OCI-LY7 (cell line): ENCODE measurements at regions not wholly inside any gene's neighbourhood (a gene's known extent, or its start where the extent isn't known, plus 50 kb on each side); places are given as distances from the start of the nearest gene placed in this dataset.

Experiments used
- BruUV-seq: library from RNA; stranded (reverse); fragments of 400-500 nt; replicated peaks from 2 replicates; lab custom pipeline; 2021; lab: Mats Ljungman, UMichigan
- CTCF ChIA-PET: fragments of 300-600 bp; sonication (Branson Sonifier 250); formaldehyde crosslinking; loops from one replicate; lab custom pipeline; 2022; ENCODE audit warnings: antibody characterized with exemption; ENCODE audit not compliant: unreplicated experiment; lab: Charles Lee
- POLR2A ChIA-PET: fragments of 300-600 bp; sonication (Branson Sonifier 250); formaldehyde crosslinking; loops from one replicate; lab custom pipeline; 2022; ENCODE audit warnings: antibody characterized with exemption; lab: Charles Lee
- DNase-seq: peaks from one replicate; pipeline ENCODE4 v3.0.0-alpha.2; 2015; ENCODE audit warnings: low spot score
- H2AFZ ChIP-seq: fragments of 200-600 bp; sonication (generic), shearing (Covaris generic); 2 replicates; pipeline ENCODE4 v1.6.1; 2014; ENCODE audit warnings: mild to moderate bottlenecking, antibody characterized with exemption, low read length, moderate library complexity
- H3K27ac ChIP-seq: fragments of 200-600 bp; sonication (generic); 2 replicates; pipeline ENCODE4 v1.5.1; 2014; ENCODE audit warnings: mixed run types, low read depth, mild to moderate bottlenecking, moderate library complexity, low read length, inconsistent platforms; ENCODE audit not compliant: poor library complexity, severe bottlenecking
- H3K36me3 ChIP-seq: fragments of 200-600 bp; sonication (generic); 2 replicates; pipeline ENCODE4 v1.6.1; 2014; ENCODE audit warnings: mild to moderate bottlenecking, antibody characterized with exemption, low read length, moderate library complexity, mixed read lengths; ENCODE audit not compliant: insufficient read depth
- H3K4me1 ChIP-seq: fragments of 200-600 bp; sonication (generic); 2 replicates; pipeline ENCODE4 v1.5.1; 2014; ENCODE audit warnings: mild to moderate bottlenecking, low read length; ENCODE audit not compliant: insufficient read depth, poor library complexity, severe bottlenecking
- H3K4me2 ChIP-seq: fragments of 200-600 bp; sonication (generic); 2 replicates; pipeline ENCODE4 v1.6.1; 2014; ENCODE audit warnings: mild to moderate bottlenecking, low read length
- H3K4me3 ChIP-seq: fragments of 200-600 bp; sonication (generic); 2 replicates; pipeline ENCODE4 v1.5.1; 2014; ENCODE audit warnings: mild to moderate bottlenecking, low read depth, low read length; ENCODE audit not compliant: poor library complexity, severe bottlenecking
- H3K79me2 ChIP-seq: fragments of 200-600 bp; sonication (generic); 2 replicates; pipeline ENCODE4 v1.6.1; 2016; ENCODE audit warnings: low read depth, mild to moderate bottlenecking, low read length, moderate library complexity, mixed read lengths; ENCODE audit not compliant: insufficient read depth
- H3K9me2 ChIP-seq: fragments of 200-600 bp; sonication (generic); 2 replicates; pipeline ENCODE4 v1.6.1; 2016; ENCODE audit warnings: mild to moderate bottlenecking, low read length, mixed read lengths; ENCODE audit not compliant: insufficient read depth
- H3K9me3 ChIP-seq: fragments of 200-600 bp; sonication (generic); 2 replicates; pipeline ENCODE4 v1.6.1; 2014; ENCODE audit warnings: mild to moderate bottlenecking, mixed run types, low read length, mixed read lengths
- H4K20me1 ChIP-seq: fragments of 200-600 bp; sonication (generic); 2 replicates; pipeline ENCODE4 v1.6.1; 2014; ENCODE audit warnings: mild to moderate bottlenecking, antibody characterized with exemption, low read length, moderate library complexity, mixed read lengths; ENCODE audit not compliant: insufficient read depth
- EZH2phosphoT487 ChIP-seq: fragments of 200-600 bp; sonication (generic); IDR thresholded peaks from 2 replicates; pipeline ENCODE4 v1.6.1; 2018; ENCODE audit warnings: low read depth, borderline replicate concordance, mild to moderate bottlenecking, mixed run types, antibody characterized with exemption, low read length, moderate library complexity, mixed read lengths
- intact Hi-C: fragments of 100-400 bp; cut with micrococcal nuclease; formaldehyde crosslinking; loops from one replicate; pipeline ENCODE4 v1.10.0; 2022; ENCODE audit not compliant: unreplicated experiment
- TF ChIP-seq, protein P1 (sequence below): fragments of 200-600 bp; sonication (generic); conservative IDR thresholded peaks from 2 replicates; pipeline ENCODE4 v1.5.1; 2014; ENCODE audit warnings: mild to moderate bottlenecking, antibody characterized with exemption, low read length, moderate library complexity, mixed read lengths

DNA sequence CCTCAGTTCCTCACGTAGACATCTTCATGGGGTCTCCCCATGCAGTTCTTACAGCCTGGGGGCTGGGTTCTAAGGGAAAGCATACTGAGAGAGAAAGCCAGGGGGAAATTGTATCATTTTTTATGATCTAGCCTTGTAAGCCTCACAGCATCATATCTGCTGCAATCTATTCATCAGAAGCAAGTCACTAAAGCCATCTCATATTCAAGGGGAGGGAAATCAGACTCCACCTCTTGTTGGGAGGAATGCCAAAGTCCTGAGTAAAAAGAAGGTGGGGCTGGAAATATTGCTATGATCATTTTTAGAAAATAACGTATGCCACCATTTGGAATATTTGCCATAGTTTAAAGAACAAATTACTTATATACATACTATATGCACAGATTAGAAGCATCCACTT, 304.6 kb downstream of the TXNL1 start:
- Histone ChIP-seq H3K36me3 (no peaks in the 10 kb centered on the region), H4K20me1 (no peaks in the 10 kb centered on the region), H3K9me3 (no peaks in the 10 kb centered on the region), H3K4me3 (no peak overlapping the region), H2AFZ (no peak overlapping the region), H3K9me2 (no peaks in the 10 kb centered on the region), H3K27ac (no peak overlapping the region), H3K4me2 (no peak overlapping the region), H3K4me1 (no peaks in the 10 kb centered on the region), H3K79me2 (no peaks in the 10 kb centered on the region)
- DNase-seq, result no peak
- BruUV-seq, result no TSS peak
- POLR2A ChIA-PET, result no interaction called here
- intact Hi-C loops, result no loop called here
- CTCF ChIA-PET, result no interaction called here
- no peak for TF ChIP-seq EZH2phosphoT487
- TF ChIP-seq, protein P1, sequence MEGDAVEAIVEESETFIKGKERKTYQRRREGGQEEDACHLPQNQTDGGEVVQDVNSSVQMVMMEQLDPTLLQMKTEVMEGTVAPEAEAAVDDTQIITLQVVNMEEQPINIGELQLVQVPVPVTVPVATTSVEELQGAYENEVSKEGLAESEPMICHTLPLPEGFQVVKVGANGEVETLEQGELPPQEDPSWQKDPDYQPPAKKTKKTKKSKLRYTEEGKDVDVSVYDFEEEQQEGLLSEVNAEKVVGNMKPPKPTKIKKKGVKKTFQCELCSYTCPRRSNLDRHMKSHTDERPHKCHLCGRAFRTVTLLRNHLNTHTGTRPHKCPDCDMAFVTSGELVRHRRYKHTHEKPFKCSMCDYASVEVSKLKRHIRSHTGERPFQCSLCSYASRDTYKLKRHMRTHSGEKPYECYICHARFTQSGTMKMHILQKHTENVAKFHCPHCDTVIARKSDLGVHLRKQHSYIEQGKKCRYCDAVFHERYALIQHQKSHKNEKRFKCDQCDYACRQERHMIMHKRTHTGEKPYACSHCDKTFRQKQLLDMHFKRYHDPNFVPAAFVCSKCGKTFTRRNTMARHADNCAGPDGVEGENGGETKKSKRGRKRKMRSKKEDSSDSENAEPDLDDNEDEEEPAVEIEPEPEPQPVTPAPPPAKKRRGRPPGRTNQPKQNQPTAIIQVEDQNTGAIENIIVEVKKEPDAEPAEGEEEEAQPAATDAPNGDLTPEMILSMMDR, result no peak

- H3K27ac ChIP-seq, result no peak overlapping the region
- no peak overlapping the region for H3K4me3 ChIP-seq
- intact Hi-C loops, result no loop called here
- H3K4me2 ChIP-seq, result no peak overlapping the region
- H3K4me1 ChIP-seq, result no peaks in the 10 kb centered on the region
- H4K20me1 ChIP-seq, result no peaks in the 10 kb centered on the region
- ChIA-PET POLR2A (no interaction called here), CTCF (no interaction called here)
- H3K9me2 ChIP-seq, result no peaks in the 10 kb centered on the region
- BruUV-seq, result no TSS peak
- no peak for TF ChIP-seq EZH2phosphoT487
- TF ChIP-seq, protein P1, result no peak
- no peak for DNase-seq
- no peak overlapping the region for H2AFZ ChIP-seq
- H3K9me3 ChIP-seq, result no peaks in the 10 kb centered on the region
- H3K79me2 ChIP-seq, result no peaks in the 10 kb centered on the region
- no peaks in the 10 kb centered on the region for H3K36me3 ChIP-seq
These were observed 305.2 kb downstream of the TXNL1 start for GRCh38 chr18:56333146-56333545.

DNA sequence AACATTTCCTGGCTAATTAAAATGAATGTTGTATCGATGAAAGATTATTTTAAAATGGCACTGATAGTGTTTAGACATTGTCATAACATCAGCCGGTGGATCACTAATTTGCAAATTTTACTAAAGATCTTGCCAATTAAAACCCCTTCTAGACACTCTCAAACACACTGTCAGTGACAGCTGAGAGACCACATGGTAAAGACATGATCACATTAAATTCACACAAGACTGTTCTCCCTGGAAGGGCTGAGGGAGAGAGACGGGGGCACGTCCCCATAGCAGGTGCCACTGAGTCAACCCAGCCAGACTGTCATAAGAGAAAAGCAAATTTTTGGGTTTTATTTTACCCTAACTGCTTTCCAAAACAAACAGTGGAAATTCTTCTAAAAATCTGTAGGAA, 306.0 kb downstream of the TXNL1 start:
- Histone ChIP-seq H3K36me3 (no peaks in the 10 kb centered on the region), H3K9me2 (no peaks in the 10 kb centered on the region), H2AFZ (no peak overlapping the region), H3K4me2 (no peak overlapping the region), H3K4me1 (no peaks in the 10 kb centered on the region), H3K79me2 (no peaks in the 10 kb centered on the region), H3K27ac (no peak overlapping the region), H3K9me3 (no peaks in the 10 kb centered on the region), H3K4me3 (no peak overlapping the region), H4K20me1 (no peaks in the 10 kb centered on the region)
- CTCF ChIA-PET, result no interaction called here
- POLR2A ChIA-PET, result no interaction called here
- no peak for DNase-seq
- no TSS peak for BruUV-seq
- intact Hi-C loops, result no loop called here
- TF ChIP-seq, protein P1, result no peak
- no peak for TF ChIP-seq EZH2phosphoT487
